ENCODE measurements at regions not wholly inside any gene's neighbourhood (a gene's known extent, or its start where the extent isn't known, plus 50 kb on each side); places are given as distances from the start of the nearest gene placed in this dataset.

GRCh38 chr2:133780997-133781513 is 212.8 kb upstream of the NCKAP5 start:
- CTCF ChIA-PET, result no interaction called here
- no peak overlapping the region for H2AFZ ChIP-seq (ENCODE audit: low read depth, low read length, poor library complexity, severe bottlenecking)
- no peak overlapping the region for H3K27ac ChIP-seq (ENCODE audit: low read depth, low read length)
- H3K4me1 ChIP-seq (ENCODE audit: control insufficient read depth in 1 of 2, insufficient read depth in 2 of 2, low read length in 2 of 2), result peaks cover 2 to 7% of the 10 kb centered on the region in 2 experiments; a peak in 3 of 4 replicates
- H3K79me2 ChIP-seq (ENCODE audit: insufficient read depth, low read length), result no peaks in the 10 kb centered on the region
- H3K4me2 ChIP-seq (ENCODE audit: low read length), result no peak overlapping the region
- no peaks in the 10 kb centered on the region for H3K27me3 ChIP-seq (ENCODE audit: insufficient read depth, low read length)
- no TSS peak for BruUV-seq (replicated peaks)
- no peaks in the 10 kb centered on the region for H3K9me3 ChIP-seq (ENCODE audit: control insufficient read depth in 1 of 2, insufficient read depth in 1 of 2, low read depth in 1 of 2, low read length in 2 of 2)
- H3K9ac ChIP-seq (ENCODE audit: low read length), result no peak overlapping the region
- no peaks in the 10 kb centered on the region for H3K9me2 ChIP-seq (ENCODE audit: insufficient read depth)
- H4K20me1 ChIP-seq (ENCODE audit: insufficient read depth), result no peaks in the 10 kb centered on the region
- intact Hi-C loops (cut with micrococcal nuclease), result loop anchor here (1.0 kb wide), 1 partner anchor 262 kb away; no protein-coding TSS in a partner anchor
- ATAC-seq, result no peak
- no peak for DNase-seq (ENCODE audit: low read depth, low spot score)
- RAD21 ChIA-PET (ENCODE audit: low non-redundant PET in 1 of 2, low total read pairs in 2 of 2, uncharacterized antibody in 2 of 2, unreplicated experiment in 2 of 2), result no interaction called here
- H3K4me3 ChIP-seq (replicated peaks in 1 of 2; ENCODE audit: low read depth in 1 of 2, low read length in 2 of 2), result no peak overlapping the region
- no peaks in the 10 kb centered on the region for H3K36me3 ChIP-seq (ENCODE audit: control insufficient read depth in 1 of 2, insufficient read depth in 2 of 2, low read length in 2 of 2)
- POLR2A ChIA-PET, result no interaction called here
- TF ChIP-seq EZH2 (IDR thresholded peaks at IDR 0.05), result no peak
- TF ChIP-seq SP1 (IDR thresholded peaks at IDR 0.05; ENCODE audit: low read depth), result no peak
- TF ChIP-seq SRF (IDR thresholded peaks at IDR 0.05; ENCODE audit: low read depth), result no peak
- TF ChIP-seq ZFX (IDR thresholded peaks at IDR 0.05), result no peak
- TF ChIP-seq FOSL1 (IDR thresholded peaks at IDR 0.05; ENCODE audit: low read depth), result no peak
- no peak for TF ChIP-seq ZNF274 (IDR thresholded peaks at IDR 0.05; ENCODE audit: low read depth, low read length)

DNA sequence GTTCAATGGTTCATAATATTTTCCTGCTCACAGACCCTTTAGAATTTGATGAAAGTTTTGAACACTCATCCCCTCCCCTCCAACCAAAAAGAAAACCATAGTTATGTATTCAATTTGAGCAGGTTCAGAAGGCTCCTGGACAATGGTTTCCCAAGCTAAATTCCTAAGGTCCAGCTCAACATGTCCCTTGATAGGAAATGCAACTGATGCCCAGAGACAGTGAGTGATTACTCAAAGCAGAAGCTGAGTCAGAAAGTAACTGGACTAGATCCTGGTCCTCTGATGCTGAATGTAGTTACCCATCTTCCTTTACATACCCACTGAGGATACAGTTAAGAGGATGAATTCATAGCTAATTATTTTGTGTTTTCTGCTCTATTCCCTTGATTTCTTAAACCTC is 218.9 kb upstream of the NCKAP5 start:
- intact Hi-C loops (cut with micrococcal nuclease), result no loop called here
- H3K79me2 ChIP-seq (ENCODE audit: insufficient read depth, low read length), result no peaks in the 10 kb centered on the region
- no peak overlapping the region for H3K4me2 ChIP-seq (ENCODE audit: low read length)
- POLR2A ChIA-PET, result no interaction called here
- no peak overlapping the region for H2AFZ ChIP-seq (ENCODE audit: low read depth, low read length, poor library complexity, severe bottlenecking)
- H3K9me2 ChIP-seq (ENCODE audit: insufficient read depth), result no peaks in the 10 kb centered on the region
- RAD21 ChIA-PET (ENCODE audit: low non-redundant PET in 1 of 2, low total read pairs in 2 of 2, uncharacterized antibody in 2 of 2, unreplicated experiment in 2 of 2), result no interaction called here
- BruUV-seq (replicated peaks), result no TSS peak
- no peak overlapping the region for H3K4me3 ChIP-seq (replicated peaks in 1 of 2; ENCODE audit: low read depth in 1 of 2, low read length in 2 of 2)
- no peak overlapping the region for H3K27ac ChIP-seq (ENCODE audit: low read depth, low read length)
- CTCF ChIA-PET, result no interaction called here
- H3K27me3 ChIP-seq (ENCODE audit: insufficient read depth, low read length), result no peaks in the 10 kb centered on the region
- H3K9ac ChIP-seq (ENCODE audit: low read length), result no peak overlapping the region
- H3K4me1 ChIP-seq (ENCODE audit: control insufficient read depth in 1 of 2, insufficient read depth in 2 of 2, low read length in 2 of 2), result no peaks in the 10 kb centered on the region
- ATAC-seq (no peak), DNase-seq (ENCODE audit: low read depth, low spot score) (no peak)
- H4K20me1 ChIP-seq (ENCODE audit: insufficient read depth), result no peaks in the 10 kb centered on the region
- no peaks in the 10 kb centered on the region for H3K36me3 ChIP-seq (ENCODE audit: control insufficient read depth in 1 of 2, insufficient read depth in 2 of 2, low read length in 2 of 2)
- H3K9me3 ChIP-seq (ENCODE audit: control insufficient read depth in 1 of 2, insufficient read depth in 1 of 2, low read depth in 1 of 2, low read length in 2 of 2), result no peaks in the 10 kb centered on the region
- TF ChIP-seq RAD21 (IDR thresholded peaks at IDR 0.05; ENCODE audit: low read depth) (no peak), CTCF (IDR thresholded peaks at IDR 0.05 in 2 of 3, conservative IDR thresholded peaks at IDR 0.05 in 1 of 3; ENCODE audit: borderline replicate concordance in 1 of 3, insufficient read depth in 1 of 3, low read depth in 2 of 3, low read length in 2 of 3) (no peak), SIN3A (IDR thresholded peaks at IDR 0.05; ENCODE audit: low read depth) (no peak), FOSL1 (IDR thresholded peaks at IDR 0.05; ENCODE audit: low read depth) (no peak), SP1 (IDR thresholded peaks at IDR 0.05; ENCODE audit: low read depth) (no peak), CEBPB (IDR thresholded peaks at IDR 0.05; ENCODE audit: low read depth) (no peak), JUND (IDR thresholded peaks at IDR 0.05) (no peak), ZFX (IDR thresholded peaks at IDR 0.05) (no peak), YY1 (IDR thresholded peaks at IDR 0.05; ENCODE audit: extremely low read depth, insufficient replicate concordance, low read depth, low read length) (no peak), ATF3 (IDR thresholded peaks at IDR 0.05) (no peak), TCF7L2 (IDR thresholded peaks at IDR 0.05; ENCODE audit: borderline replicate concordance, extremely low read depth, insufficient read depth, insufficient read length) (no peak), SRF (IDR thresholded peaks at IDR 0.05; ENCODE audit: low read depth) (no peak), CBX3 (IDR thresholded peaks at IDR 0.05; ENCODE audit: low read depth) (no peak), ZNF274 (IDR thresholded peaks at IDR 0.05; ENCODE audit: low read depth, low read length) (no peak), EZH2phosphoT487 (IDR thresholded peaks at IDR 0.05; ENCODE audit: borderline replicate concordance) (no peak)
- TF ChIP-seq, protein P1, sequence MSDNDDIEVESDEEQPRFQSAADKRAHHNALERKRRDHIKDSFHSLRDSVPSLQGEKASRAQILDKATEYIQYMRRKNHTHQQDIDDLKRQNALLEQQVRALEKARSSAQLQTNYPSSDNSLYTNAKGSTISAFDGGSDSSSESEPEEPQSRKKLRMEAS (IDR thresholded peaks at IDR 0.05), result no peak
- TF ChIP-seq, protein P2, sequence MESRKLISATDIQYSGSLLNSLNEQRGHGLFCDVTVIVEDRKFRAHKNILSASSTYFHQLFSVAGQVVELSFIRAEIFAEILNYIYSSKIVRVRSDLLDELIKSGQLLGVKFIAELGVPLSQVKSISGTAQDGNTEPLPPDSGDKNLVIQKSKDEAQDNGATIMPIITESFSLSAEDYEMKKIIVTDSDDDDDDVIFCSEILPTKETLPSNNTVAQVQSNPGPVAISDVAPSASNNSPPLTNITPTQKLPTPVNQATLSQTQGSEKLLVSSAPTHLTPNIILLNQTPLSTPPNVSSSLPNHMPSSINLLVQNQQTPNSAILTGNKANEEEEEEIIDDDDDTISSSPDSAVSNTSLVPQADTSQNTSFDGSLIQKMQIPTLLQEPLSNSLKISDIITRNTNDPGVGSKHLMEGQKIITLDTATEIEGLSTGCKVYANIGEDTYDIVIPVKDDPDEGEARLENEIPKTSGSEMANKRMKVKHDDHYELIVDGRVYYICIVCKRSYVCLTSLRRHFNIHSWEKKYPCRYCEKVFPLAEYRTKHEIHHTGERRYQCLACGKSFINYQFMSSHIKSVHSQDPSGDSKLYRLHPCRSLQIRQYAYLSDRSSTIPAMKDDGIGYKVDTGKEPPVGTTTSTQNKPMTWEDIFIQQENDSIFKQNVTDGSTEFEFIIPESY (IDR thresholded peaks at IDR 0.05; ENCODE audit: extremely low read depth, insufficient replicate concordance, low read length), result no peak
